Hematopoietic multipotent progenitor cell treated with erythropoietin and hydrocortisone succinate and interleukin-3 and kit ligand, for 8 days (in vitro differentiated cells): ENCODE measurements at regions not wholly inside any gene's neighbourhood (a gene's known extent, or its start where the extent isn't known, plus 50 kb on each side); places are given as distances from the start of the nearest gene placed in this dataset.

Experiments used
- DNase-seq: peaks from one replicate; pipeline ENCODE4 v3.0.0-alpha.2; 2015

- DNase-seq = no peak
These were observed 286.3 kb upstream of the DACH1 start for GRCh38 chr13:72153272-72153671.

- no peak for DNase-seq
These were observed 284.2 kb upstream of the DACH1 start for GRCh38 chr13:72151241-72151640.

DNA sequence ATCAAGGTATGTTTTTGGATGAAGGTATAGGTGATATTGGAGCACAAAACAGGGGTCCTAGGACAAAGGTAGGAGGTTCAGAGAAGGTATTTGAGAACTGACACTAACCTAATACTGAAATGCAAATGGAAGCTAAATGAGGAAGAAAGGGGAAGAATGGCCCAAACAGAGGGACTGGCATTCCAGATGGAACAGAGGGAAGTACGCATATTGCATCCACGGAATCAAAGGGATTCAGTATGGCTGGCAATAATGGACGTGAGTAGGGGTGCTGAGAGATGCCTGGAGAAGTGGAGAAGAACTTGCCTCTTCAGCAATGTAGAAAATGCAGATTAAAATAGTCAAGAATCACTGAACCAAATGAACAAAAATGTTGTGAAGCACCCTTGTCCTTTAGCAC is 283.5 kb upstream of the DACH1 start:
- no peak for DNase-seq

- DNase-seq = no peak
These were observed 282.7 kb upstream of the DACH1 start for GRCh38 chr13:72149701-72150100.

GRCh38 chr13:72146816-72147215 is 279.8 kb upstream of the DACH1 start:
- DNase-seq = no peak

GRCh38 chr13:72145383-72145782 is 278.4 kb upstream of the DACH1 start:
- DNase-seq = no peak

DNA sequence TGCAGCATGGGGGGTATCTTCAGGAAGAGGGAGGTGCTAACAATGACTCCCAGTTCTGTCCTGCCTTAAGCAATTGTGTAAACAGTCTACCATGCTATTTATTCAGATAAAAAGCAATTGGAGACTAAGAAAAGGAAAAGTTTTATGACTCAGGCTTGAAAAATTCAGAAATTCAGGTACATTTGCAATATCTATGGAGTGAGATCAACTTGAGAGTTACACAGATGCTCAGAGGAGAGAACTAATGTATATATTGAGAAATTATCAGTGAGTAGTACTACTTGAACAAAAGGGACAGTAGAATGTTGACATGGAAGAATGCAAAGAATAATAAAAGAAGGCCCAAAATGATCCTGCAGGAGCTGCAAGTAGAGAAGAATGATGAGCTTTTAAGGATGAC is 277.6 kb upstream of the DACH1 start:
- DNase-seq = no peak

DNA sequence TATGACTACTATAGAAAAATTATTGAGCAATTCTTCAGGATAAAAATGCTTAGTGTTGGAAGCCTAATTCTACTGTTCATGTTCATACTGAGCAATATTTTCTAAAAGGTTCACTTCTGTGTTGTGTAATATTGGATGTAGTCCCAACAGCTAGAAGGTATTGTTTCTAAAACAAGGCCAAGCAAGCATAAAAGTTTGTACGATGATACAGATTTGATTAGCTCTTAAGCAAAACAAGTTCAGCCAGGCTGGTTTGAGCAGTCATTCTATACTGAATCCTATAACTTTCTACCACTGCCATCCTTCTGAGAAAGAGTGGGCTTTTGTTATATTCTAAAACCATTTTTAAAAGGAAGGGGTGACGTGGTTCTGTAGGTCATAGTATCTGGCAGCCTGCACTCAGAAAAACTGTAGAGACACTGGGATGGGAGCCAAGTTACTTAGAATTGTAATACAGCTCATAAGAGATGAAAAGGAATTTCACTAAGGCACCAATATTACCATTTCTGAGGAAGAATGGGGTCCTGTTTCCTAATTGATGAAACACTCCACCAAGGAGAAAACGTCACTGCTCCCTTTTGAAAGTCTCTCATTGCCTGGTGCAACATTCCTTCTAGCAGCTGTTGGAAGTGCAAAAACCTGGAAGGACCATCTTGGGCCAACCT is 275.0 kb upstream of the DACH1 start:
- no peak for DNase-seq

DNA sequence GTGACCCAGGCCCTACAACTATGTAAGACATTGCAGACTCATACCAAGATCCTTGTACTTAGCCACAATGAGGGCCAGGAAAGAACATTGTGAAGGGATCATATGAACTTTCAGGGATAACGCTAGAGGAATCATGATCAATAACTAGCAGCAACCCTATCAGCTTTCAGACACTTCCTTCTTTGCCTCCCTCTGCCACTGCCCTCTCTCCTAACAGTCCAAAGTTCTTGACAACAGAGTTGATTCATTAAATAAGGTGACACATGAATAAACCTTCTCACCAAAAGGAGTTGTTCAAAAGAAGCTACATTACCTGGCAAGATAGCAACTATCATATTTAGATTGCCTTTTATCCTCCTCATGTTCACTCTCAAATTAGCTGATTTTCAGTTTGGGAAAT is 272.2 kb upstream of the DACH1 start:
- no peak for DNase-seq

DNA sequence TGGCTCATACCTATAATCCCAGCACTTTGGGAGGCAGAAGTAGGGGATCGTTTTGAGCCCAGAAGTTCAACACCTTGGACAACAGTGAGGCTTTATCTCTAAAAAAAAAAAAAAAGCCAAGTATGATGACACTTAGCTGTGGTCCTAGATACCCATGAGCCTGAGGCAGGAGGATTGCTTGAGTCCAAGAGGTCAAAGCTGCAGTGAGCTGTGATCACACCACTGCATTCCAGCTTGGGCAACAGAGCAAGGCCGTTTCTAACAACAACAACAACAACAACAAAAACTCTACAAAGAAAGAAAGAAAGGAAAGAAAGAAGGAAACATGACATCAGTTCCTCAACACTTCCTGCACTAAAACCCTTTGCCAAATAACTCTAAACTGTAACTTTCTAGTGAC is 265.1 kb upstream of the DACH1 start:
- DNase-seq = no peak

GRCh38 chr13:72129117-72129516 is 262.1 kb upstream of the DACH1 start:
- no peak for DNase-seq

- DNase-seq = no peak
These were observed 260.0 kb upstream of the DACH1 start for GRCh38 chr13:72127031-72127430.

DNA sequence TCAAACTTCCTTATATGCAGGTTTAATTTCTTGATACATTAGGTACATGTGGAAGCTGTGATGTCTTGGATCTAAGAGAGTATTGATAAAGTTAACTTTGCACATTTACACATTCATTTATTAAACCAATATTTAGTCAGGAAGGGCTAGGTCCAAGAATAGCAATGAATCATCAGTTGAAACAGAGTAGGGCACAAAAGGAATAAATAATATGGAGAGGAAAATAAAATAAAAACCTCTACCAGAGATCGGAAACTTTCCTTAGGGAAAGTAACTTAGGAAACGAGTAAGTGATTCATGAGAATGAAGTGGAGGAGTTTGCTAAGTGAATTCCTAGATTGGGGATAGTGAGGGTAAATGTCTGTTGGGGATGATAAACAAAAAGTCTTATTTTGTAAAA is 259.4 kb upstream of the DACH1 start:
- no peak for DNase-seq

GRCh38 chr13:72125561-72125960 is 258.6 kb upstream of the DACH1 start:
- DNase-seq = no peak

DNA sequence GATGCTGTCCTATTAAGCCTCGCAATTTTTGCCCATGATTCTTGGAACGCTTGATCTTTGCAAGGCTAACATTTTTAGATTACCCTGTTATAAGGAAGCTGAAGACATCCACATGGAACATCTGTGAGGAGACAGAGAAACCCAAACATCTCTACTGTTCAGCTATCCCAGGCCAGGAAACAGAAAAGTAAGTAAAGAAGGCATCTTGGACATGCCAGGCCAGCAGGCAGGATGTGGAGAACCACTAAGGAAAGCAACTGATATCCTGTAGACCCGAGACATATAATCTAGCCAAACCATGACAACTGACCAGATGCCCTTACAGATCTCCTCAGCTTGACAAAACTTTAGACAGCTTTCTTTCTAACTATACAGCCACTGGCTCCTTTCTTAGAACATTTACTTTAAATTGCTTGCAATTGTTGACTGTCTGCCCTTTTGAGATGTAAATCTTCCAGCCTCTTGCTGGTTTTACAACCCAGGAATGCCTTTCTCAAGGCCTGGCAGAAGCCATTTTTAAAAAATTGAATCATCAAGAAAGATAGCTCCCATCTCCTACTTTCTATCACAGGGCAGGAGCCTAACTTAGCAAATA is 255.8 kb upstream of the DACH1 start:
- peak; percentile 10 for DNase-seq

DNA sequence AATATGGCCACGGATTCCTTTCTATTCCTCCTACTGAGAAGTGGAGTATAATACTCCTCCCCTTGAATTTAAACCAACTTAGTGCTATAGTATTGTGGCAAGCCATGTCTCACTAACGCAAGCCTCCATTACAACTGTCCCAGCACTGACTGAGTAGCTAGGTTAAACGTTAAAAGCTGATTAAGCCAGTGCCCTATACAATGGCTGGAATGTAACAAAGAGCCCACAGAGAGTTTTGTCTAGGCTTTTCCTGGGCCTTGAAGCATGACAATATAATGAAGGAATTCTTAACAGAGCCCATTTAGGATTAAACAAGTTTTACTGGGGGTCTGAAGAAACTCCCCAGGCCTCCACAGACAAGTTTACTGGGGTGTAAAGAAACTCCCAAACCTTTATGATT is 254.5 kb upstream of the DACH1 start:
- no peak for DNase-seq

GRCh38 chr13:72120632-72121031 is 253.6 kb upstream of the DACH1 start:
- DNase-seq = no peak

DNA sequence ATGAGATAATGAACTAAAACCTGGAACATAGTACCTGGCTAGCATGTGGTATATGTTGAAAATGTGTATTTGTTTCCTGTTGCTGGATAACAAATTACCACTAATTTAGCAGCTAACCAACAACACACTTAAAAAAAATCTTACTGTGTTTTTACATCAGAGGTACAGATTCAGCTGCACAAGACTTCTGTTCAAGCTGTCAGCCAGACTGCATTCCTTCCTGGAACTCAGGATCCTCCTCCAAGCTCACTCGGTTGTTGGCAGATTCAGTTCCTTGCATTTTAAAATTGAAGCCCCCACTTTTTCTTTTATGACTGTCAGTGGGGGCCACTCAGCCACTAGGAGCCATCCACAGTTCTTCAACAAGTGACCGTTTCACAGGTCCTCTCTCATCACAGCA is 246.9 kb upstream of the DACH1 start:
- DNase-seq = no peak

DNA sequence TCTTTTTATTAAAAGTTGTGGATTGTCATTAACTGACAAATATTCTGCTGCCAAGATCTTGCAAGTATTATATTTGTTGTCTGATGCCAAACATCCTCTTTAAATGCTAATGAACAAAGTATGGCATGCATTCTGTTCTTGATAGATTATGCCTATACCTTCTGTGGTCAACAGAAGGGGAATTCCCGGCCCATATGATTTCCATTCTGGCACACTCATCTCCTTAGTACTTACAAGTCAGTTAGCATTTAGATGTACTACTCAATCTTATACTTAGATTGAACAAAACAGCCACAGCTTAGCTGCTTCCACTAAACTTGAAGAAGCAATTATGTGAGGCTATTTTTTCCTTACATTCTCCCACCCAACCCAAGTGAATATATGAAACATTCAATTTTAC is 246.1 kb upstream of the DACH1 start:
- no peak for DNase-seq

DNA sequence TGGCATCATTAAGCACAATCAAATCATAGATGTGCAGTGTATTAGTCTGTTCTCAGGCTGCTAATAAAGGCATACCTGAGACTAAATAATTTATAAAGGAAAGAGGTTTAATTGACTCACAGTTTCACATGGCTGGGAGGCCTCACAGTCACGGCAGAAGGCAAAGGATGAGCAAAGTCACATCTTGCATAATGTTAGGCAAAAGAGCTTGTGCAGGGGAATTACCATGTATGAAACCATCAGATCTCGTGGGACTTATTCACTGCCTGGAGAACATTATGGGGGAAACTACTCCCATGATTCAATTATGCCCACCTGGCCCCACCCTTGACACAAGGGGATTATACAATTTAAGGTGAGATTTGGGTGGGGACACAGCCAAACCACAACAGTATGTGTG is 245.2 kb upstream of the DACH1 start:
- no peak for DNase-seq

- no peak for DNase-seq
These were observed 242.9 kb upstream of the DACH1 start for GRCh38 chr13:72109863-72110262.

DNA sequence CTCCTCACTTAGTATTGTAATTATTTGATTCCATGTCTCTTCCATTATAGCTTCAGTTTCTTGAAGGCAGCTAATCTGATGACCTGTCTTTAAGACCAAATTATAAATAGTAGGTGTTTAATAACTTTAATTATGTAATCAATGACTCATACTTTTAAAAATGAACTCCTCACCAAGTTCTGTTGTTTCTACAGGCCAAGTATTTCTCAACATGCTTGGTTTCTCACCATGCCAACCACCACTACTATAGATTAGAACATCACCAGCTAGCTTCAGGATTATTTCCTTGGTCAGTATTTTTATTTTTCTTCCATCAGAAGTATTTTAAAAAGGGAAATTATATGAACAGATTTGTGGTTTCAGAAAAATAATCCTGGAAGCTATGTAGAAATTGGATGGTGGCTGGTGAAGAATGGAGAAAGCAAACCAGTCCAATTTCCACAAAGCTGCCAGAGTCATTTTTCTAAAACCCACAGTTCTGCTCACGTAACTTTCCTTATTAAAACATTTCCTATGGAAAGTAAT is 237.7 kb upstream of the DACH1 start:
- DNase-seq = no peak

- no peak for DNase-seq
These were observed 234.9 kb upstream of the DACH1 start for GRCh38 chr13:72101768-72102400.

DNA sequence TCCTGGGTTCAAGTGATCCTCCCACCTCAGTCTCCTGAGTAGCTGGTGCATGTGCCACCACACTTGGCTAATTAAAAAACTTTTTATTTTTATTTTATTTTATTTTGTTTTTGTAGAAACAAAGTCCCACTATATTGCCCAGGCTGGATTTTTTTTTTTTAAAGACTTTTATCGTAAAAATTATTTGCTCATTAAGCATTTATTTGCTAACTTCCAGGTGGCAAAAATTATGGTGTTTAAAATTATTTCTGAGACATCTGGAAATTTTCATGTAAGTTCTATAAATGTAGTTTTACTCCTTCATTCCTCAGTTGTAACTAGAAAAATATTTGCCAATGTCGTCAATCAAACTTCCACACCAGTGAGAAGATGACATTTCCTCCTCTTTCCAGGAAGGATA is 233.3 kb upstream of the DACH1 start:
- DNase-seq = no peak

- no peak for DNase-seq
These were observed 230.6 kb upstream of the DACH1 start for GRCh38 chr13:72097568-72097967.
